Naive B cell (primary cell): ENCODE measurements at regions not wholly inside any gene's neighbourhood (a gene's known extent, or its start where the extent isn't known, plus 50 kb on each side); places are given as distances from the start of the nearest gene placed in this dataset.
A peak's percentile ranks its signal among the peaks of the same experiment; 100 is the strongest.
"Not testable (repeated sequence)": the region's sequence is repeated elsewhere in the genome, so short reads cannot be mapped to it uniquely, and the experiment has no call there.

ENCODE experiments used
- ATAC-seq, 2 donors: fragments of 150-1000 bp; cut with Tn5 transposase; 2 replicates each; pipeline ENCODE4 v1.10.0; 2021; ENCODE audit warnings: low read depth in 2 of 2, mild to moderate bottlenecking in 2 of 2, moderate library complexity in 2 of 2
- DNase-seq: peaks from one replicate; pipeline ENCODE4 v3.0.0; 2022
- H3K27ac Mint-ChIP-seq, 6 donors: one replicate each; pipeline ENCODE4 v1.8.0; 2020 to 2022; ENCODE audit warnings: mild to moderate bottlenecking in 6 of 6, mixed read lengths in 6 of 6, moderate library complexity in 5 of 6, inconsistent platforms in 2 of 6
- H3K27me3 Mint-ChIP-seq, 3 donors: one replicate each; pipeline ENCODE4 v1.8.0; 2021 to 2022; ENCODE audit warnings: mixed read lengths in 3 of 3, mild to moderate bottlenecking in 1 of 3
- H3K36me3 Mint-ChIP-seq, 2 donors: one replicate each; pipeline ENCODE4 v1.8.0; 2020 to 2022; ENCODE audit warnings: mixed read lengths in 2 of 2, inconsistent platforms in 1 of 2, mild to moderate bottlenecking in 1 of 2
- H3K4me1 Mint-ChIP-seq, 3 donors: one replicate each; pipeline ENCODE4 v1.8.0; 2020 to 2022; ENCODE audit warnings: mixed read lengths in 3 of 3, inconsistent platforms in 1 of 3, mild to moderate bottlenecking in 1 of 3, moderate library complexity in 1 of 3
- H3K4me3 Mint-ChIP-seq, 8 donors: one replicate each; pipeline ENCODE4 v1.8.0; 2020 to 2022; ENCODE audit warnings: mild to moderate bottlenecking in 8 of 8, mixed read lengths in 8 of 8, moderate library complexity in 8 of 8, inconsistent platforms in 2 of 8
- H3K9me3 Mint-ChIP-seq, 7 donors: one replicate each; pipeline ENCODE4 v1.8.0; 2020 to 2022; ENCODE audit warnings: mixed read lengths in 7 of 7, mild to moderate bottlenecking in 5 of 7, inconsistent platforms in 2 of 7, moderate library complexity in 1 of 7

DNA sequence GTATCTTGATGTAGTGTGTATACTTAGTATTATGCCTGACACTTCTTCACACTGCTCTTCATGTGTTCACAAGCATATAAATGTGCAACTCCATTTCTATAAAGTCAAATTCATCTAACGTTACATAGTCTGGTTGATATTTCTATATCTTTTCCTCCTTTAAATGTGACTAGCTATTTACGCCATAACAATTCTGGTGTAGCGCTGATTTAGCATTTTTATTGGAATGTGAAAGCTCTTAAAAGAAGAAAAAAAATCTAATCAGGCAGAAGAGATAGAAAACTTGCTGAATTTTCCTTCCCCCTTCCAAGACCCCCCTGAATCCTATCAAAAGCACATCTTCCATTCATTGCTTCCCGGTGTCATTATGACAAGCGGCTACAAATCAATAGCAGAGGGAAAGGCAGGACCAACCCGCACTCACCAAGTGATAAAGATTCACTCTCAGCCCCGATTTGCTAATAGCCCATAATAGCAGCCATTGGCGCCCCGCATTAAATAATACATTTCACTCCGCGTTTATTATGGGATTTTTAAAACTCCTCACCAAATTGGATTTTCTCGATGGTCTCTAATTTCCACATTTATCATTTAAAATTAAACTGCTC lies 299.5 kb upstream of the PMFBP1 start:
- Mint-ChIP-seq H3K4me1 (no peaks in the 10 kb centered on the region), H3K36me3 (no peaks in the 10 kb centered on the region), H3K4me3 (no peak overlapping the region), H3K27ac (no peak overlapping the region), H3K9me3 (no peaks in the 10 kb centered on the region), H3K27me3 (no peaks in the 10 kb centered on the region)
- ATAC-seq (no peak), DNase-seq (no peak)

DNA sequence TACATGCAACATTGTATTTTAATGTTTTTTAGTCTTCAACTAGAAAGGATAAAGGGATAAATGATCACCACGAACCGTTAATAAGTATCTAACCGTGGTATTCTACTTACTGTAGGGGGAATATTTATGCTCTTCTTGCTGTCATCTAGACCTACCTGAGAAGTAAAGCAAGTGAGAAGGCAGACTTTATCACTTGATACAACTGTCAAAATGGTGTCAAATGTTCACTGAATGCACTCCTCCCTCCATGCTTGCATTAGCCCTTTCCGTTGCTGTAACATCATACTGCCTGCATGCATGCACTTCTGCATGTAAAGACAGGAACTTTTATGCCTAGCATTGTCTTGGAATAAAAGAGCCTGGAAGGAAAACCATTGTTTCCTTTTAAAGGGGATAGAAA lies 298.6 kb upstream of the PMFBP1 start:
- Mint-ChIP-seq H3K4me1 (no peaks in the 10 kb centered on the region), H3K27ac (no peak overlapping the region), H3K4me3 (no peak overlapping the region), H3K27me3 (no peaks in the 10 kb centered on the region), H3K36me3 (no peaks in the 10 kb centered on the region), H3K9me3 (no peaks in the 10 kb centered on the region)
- DNase-seq (no peak), ATAC-seq (no peak)

DNA sequence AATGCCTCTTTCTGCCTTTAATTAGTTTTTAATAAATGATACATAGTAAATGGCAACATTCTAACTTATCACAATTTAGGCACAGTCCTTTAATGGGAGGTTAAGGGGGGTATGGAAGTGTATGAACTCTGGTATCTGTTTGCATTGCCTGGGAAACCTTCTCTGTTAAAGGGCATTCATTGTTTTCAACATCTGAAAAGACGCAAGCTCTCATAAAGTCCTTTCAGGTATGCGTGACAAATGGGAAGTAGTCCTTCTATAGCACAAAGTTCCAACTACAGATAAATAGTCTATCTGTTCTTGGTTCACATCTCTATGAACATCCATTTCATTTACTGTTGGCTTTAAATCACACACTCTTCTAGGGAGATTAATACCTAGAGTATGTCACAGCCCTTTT lies 298.0 kb upstream of the PMFBP1 start:
- peaks cover 1 to 4% (median 2%) of the 10 kb centered on the region in 3 donors for H3K4me1 Mint-ChIP-seq
- H3K27me3 Mint-ChIP-seq, result no peaks in the 10 kb centered on the region
- peaks cover 0 to 2% (median 0%) of the 10 kb centered on the region in 7 donors for H3K9me3 Mint-ChIP-seq
- DNase-seq (no peak), ATAC-seq (no peak)
- no peak overlapping the region for H3K4me3 Mint-ChIP-seq
- H3K27ac Mint-ChIP-seq, result no peak overlapping the region
- no peaks in the 10 kb centered on the region for H3K36me3 Mint-ChIP-seq

DNA sequence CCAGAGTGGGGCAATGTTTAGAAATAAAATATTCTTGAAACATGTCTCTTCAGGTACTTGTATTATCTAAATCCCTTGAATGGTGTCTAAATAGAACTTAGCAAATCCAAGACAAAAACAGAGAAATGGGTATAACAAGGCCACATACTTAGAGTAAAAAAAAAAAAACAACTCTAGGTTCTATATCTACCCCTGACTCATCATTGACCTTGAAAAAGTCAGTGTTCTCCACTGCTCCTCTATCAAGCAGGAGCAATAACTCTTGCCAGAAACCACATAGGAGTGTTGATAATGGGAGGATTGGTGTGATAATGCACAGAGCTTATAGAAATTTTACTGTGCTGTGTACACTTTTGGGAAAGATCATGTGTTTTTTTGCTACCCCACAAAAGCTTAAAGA lies 296.6 kb upstream of the PMFBP1 start:
- H3K4me1 Mint-ChIP-seq, result peaks cover 6 to 12% (median 11%) of the 10 kb centered on the region in 3 donors
- no peak for ATAC-seq
- no peak overlapping the region for H3K4me3 Mint-ChIP-seq
- H3K27ac Mint-ChIP-seq, result peak overlapping the region in 1 of 6 donors; percentile 29
- no peak for DNase-seq
- H3K27me3 Mint-ChIP-seq, result no peaks in the 10 kb centered on the region
- H3K9me3 Mint-ChIP-seq, result peaks cover 0 to 6% (median 0%) of the 10 kb centered on the region in 7 donors
- no peaks in the 10 kb centered on the region for H3K36me3 Mint-ChIP-seq

DNA sequence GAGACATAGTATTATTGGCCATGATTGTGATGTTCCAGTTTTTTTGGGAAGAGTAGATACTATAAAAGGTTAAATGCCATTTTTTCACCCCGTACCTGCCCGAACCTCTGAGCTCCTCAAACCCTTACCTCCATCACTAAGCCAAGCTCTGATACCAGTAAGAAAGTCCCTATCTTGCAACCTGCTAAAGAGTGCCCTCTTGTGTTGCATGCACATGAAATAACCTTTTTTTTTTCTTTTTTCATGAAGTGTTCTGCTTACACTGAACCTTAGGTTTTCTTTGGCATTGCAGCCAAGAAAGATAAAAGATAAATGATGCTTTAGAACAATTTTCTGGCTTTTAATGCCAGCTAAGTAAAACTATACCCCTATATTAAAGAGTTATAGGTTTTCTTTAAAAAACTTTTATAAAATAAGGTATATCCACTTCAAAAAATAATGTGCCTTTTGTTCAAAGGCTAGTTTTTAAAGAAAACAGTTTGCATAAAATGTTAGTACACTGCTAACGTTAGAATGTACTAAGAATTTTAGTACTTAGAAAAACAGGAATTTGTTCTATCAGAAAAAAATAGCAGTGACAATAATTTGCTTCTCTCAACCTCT lies 295.3 kb upstream of the PMFBP1 start:
- peaks cover 14 to 18% (median 15%) of the 10 kb centered on the region in 3 donors for H3K4me1 Mint-ChIP-seq
- H3K4me3 Mint-ChIP-seq, result no peak overlapping the region
- H3K9me3 Mint-ChIP-seq, result peaks cover 0 to 8% (median 0%) of the 10 kb centered on the region in 7 donors
- no peak overlapping the region for H3K27ac Mint-ChIP-seq
- no peaks in the 10 kb centered on the region for H3K36me3 Mint-ChIP-seq
- DNase-seq (no peak), ATAC-seq (no peak)
- H3K27me3 Mint-ChIP-seq, result no peaks in the 10 kb centered on the region

DNA sequence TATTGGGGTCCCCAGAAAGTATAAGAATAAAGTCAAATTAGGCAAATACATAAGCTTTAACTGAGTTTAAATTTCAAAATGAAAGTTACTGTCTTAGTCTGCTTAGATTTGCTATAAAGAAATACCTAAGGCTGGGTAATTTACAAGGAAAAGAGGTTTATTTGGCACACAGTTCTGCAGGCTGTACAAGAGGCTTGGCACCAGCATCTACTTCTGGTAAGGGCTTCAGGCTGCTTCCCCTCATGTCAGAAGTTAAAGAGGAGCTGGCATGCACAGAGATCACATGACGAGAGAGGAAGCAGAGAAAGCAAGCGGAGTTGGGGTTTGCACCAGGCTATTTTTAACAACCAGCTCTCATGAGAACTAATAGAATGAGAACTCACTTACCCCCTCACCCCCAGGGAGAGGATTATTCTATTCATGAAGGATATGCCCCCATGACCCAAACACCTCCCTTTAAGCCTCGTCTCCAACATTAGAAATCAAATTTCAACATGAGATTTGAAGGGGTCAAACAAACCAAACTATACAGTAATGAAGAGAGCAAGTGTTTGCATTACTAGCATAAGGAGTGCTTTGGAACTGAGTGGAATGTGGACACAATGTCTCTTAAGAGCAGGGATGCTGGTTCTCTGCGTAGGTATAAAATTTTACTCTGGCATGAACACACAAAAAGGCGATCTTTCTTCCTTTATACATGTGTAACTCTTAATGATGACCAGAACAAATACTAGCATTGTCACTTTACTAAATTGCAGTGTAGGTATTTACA lies 292.8 kb upstream of the PMFBP1 start:
- peaks cover 0 to 8% (median 0%) of the 10 kb centered on the region in 7 donors for H3K9me3 Mint-ChIP-seq
- peaks cover 14 to 18% (median 15%) of the 10 kb centered on the region in 3 donors for H3K4me1 Mint-ChIP-seq
- ATAC-seq (peak in 1 of 2 donors; percentile 27), DNase-seq (no peak)
- H3K27ac Mint-ChIP-seq, result peak overlapping the region in 1 of 6 donors; percentile 42
- H3K27me3 Mint-ChIP-seq, result no peaks in the 10 kb centered on the region
- peaks cover 0 to 9% of the 10 kb centered on the region in 2 donors for H3K36me3 Mint-ChIP-seq
- H3K4me3 Mint-ChIP-seq, result peak overlapping the region in 1 of 8 donors; percentile 13

DNA sequence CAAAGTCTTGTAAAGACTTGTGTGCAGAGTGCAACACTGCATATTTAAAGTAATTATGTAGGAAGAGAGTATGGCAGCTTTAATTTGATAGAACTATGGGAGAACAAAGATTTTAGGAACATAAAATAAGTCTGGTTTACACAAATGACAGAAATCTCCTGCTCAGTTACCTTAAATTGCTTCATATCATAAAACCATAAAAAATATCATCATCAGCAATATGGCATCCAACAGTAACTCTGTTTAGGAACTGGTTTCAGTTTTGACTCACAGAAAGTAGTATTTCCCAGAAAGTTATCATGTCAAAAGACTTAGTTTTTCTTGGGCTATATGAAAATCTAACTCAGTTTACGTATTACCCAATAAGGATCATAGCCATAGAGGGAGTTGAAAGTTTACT lies 292.1 kb upstream of the PMFBP1 start:
- ATAC-seq, result no peak
- Mint-ChIP-seq H3K27me3 (no peaks in the 10 kb centered on the region), H3K36me3 (peaks cover 0 to 11% of the 10 kb centered on the region in 2 donors), H3K9me3 (peaks cover 0 to 8% (median 0%) of the 10 kb centered on the region in 7 donors), H3K4me3 (peak overlapping the region in 1 of 8 donors; percentile 22), H3K27ac (no peak overlapping the region), H3K4me1 (peaks cover 14 to 18% (median 15%) of the 10 kb centered on the region in 3 donors)
- no peak for DNase-seq

DNA sequence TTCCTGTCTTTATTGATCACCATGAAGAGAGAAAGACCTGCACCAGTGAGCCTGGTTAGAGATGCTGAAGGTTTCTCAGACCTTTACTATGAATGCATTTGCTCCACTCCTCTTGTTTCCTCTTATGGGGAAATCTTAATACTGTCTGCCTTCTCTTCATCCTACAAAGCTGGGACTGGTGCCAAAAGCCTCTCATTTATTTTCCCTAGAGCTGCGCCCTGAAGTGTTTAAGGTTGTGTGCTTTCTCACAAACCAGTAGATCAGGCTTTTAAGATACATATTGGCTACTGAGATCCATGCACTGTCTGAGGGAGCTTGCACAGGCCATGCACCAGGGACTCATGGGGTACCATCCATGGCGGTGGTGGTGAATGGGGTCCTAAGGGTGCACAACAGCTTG lies 286.1 kb upstream of the PMFBP1 start:
- no peak overlapping the region for H3K27ac Mint-ChIP-seq
- no peak for ATAC-seq
- H3K36me3 Mint-ChIP-seq, result peaks cover 20 to 32% of the 10 kb centered on the region in 2 donors

DNA sequence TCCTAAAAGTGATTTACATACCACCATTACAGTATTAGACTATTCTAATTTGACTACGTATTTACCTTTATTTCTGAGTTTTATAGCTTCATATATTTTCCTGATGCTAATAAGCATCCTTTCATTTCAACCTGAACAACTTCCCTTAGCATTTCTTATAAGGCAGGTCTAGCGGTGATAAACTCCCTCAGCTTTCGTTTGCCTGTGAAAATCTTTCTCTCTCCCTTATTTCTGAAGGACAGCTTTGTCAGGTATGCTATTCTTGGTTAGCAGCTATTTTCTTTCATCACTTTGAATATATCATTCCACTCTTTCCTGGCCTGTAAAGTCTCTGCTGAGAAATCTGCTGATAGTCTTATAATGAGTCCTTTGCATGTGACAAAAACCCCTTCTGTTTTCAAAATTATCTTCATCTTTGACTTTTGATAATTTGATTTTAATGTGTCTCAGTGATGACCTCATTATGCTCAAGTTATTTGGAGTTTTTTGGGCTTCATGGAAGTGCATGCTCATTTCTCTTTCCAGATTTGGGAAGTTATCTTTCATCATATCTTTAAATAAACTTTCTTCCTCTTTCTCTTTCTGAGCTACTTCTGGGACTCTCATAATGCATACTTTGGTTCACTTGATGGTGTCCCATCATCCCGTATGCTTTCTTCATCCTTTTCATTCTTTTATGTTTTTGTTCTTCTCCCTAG lies 285.4 kb upstream of the PMFBP1 start:
- DNase-seq, result no peak
- no peak for ATAC-seq
- H3K27me3 Mint-ChIP-seq, result no peaks in the 10 kb centered on the region
- no peaks in the 10 kb centered on the region for H3K4me1 Mint-ChIP-seq
- H3K27ac Mint-ChIP-seq, result no peak overlapping the region
- peaks cover 14 to 35% (median 26%) of the 10 kb centered on the region in 7 donors for H3K9me3 Mint-ChIP-seq
- H3K36me3 Mint-ChIP-seq, result peaks cover 22 to 38% of the 10 kb centered on the region in 2 donors
- H3K4me3 Mint-ChIP-seq, result no peak overlapping the region

More for the DNA sequence above, 286.1 kb upstream of the PMFBP1 start:
- Mint-ChIP-seq H3K9me3 (peaks cover 14 to 29% (median 23%) of the 10 kb centered on the region in 7 donors), H3K27me3 (no peaks in the 10 kb centered on the region), H3K4me1 (peaks cover 0 to 5% (median 2%) of the 10 kb centered on the region in 3 donors), H3K4me3 (no peak overlapping the region)
- no peak for DNase-seq

DNA sequence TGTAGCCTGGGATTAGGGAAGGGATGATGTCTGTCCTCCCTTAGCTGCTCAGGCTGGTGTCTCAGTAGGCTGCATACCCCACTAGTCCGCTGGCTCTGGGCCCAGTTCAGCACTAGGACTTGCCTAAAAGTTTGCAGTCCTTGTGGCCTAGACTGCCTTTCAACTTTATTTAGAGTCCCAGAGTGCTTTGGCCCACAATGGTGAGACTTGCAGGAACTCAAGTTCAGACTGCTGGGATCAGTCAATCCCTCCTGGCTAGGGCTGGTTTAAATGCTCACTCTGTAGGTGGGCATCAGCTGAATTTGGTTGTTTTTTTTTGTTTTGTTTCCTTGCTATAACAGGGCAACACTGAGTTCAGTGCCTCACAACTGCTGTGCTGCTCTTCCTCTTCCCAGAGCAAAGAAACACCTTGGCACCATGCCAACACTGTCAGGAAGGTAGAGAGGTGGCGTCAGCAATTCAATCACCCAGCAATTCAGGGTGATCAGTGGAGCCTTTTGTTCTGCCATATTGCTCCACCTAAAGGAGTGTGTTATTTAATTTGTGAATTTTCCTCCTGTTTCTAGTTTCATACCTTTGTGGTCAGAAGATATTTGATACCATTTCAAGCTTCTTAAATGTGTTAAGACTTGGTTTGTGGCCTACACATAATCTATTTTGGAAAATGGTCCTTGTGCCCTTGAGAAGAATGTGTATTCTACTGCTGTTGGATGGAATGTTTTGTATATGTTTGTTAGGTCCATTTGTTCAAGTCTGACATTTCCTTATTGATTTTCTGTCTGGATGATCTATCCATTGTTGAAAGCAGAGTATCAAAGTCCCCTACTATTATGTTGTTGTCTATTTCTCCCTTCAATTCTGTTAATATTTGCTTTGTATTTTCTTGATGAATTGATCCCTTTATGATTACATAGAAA lies 284.0 kb upstream of the PMFBP1 start:
- ATAC-seq (no peak), DNase-seq (no peak)
- Mint-ChIP-seq H3K4me1 (no peaks in the 10 kb centered on the region), H3K36me3 (peaks cover 27 to 38% of the 10 kb centered on the region in 2 donors), H3K4me3 (no peak overlapping the region), H3K9me3 (peaks cover 18 to 46% (median 35%) of the 10 kb centered on the region in 7 donors), H3K27me3 (no peaks in the 10 kb centered on the region), H3K27ac (no peak overlapping the region)

DNA sequence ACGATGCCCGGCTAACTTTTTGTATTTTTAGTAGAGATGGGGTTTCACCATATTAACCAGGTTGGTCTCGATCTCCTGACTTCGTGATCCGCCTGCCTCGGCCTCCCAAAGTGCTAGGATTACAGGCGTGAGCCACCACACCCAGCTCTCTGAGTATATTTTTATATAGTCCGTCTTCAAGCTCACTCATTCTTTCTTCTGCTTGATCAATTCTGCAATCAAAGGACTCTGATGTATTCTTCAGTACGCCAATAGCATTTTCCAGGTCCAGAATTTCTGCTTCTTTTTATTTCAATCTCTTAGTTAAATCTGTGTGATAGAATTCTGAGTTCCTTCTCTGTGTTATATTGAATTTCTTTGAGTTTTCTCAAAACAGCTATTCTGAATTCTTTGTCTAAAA lies 281.9 kb upstream of the PMFBP1 start:
- ATAC-seq, H3K27me3 Mint-ChIP-seq, H3K4me1 Mint-ChIP-seq, H3K4me3 Mint-ChIP-seq, DNase-seq, H3K27ac Mint-ChIP-seq: not testable (repeated sequence)
- peaks cover 18 to 49% (median 36%) of the 10 kb centered on the region in 7 donors for H3K9me3 Mint-ChIP-seq
- peaks cover 16 to 37% of the 10 kb centered on the region in 2 donors for H3K36me3 Mint-ChIP-seq

DNA sequence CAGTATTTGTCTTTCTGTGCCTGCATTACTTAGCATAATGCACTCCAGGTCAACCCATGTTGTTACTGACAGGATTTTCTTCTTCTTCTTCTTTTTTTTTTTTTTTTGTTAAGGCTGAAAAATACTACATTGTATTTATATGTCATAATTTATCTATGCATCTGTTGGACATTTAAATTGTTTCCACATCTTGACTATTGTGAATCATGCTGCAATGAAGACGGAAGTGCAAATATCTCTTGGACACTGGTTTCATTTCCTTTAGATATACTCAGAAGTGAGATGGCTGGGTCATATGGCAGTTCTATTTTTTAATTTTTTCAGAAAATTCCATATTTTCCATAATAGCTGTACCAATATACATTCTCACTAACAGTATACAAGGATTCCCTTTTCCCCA lies 272.7 kb upstream of the PMFBP1 start:
- DNase-seq, result no peak
- ATAC-seq, result no peak
- Mint-ChIP-seq H3K27me3 (no peaks in the 10 kb centered on the region), H3K4me3 (no peak overlapping the region), H3K4me1 (no peaks in the 10 kb centered on the region), H3K27ac (no peak overlapping the region), H3K9me3 (peaks cover 0 to 36% (median 7%) of the 10 kb centered on the region in 7 donors), H3K36me3 (peaks cover 0 to 5% of the 10 kb centered on the region in 2 donors)
